OCI-M2 (cell line): ENCODE measurements at regions not wholly inside any gene's neighbourhood (a gene's known extent, or its start where the extent isn't known, plus 50 kb on each side); places are given as distances from the start of the nearest gene placed in this dataset.

Experiments used
- DNase-seq: peaks from one replicate; lab custom pipeline; 2025; ENCODE audit not compliant: unreplicated experiment; lab: John Stamatoyannopoulos, UW

GRCh38 chr20:11234608-11235007, 560.8 kb upstream of the JAG1 start:
- DNase-seq, result no peak

- no peak for DNase-seq
Observed at GRCh38 chr20:11235058-11235457, 561.3 kb upstream of the JAG1 start.

GRCh38 chr20:11242320-11242719, 568.5 kb upstream of the JAG1 start:
- DNase-seq, result no peak

- DNase-seq, result no peak
Observed at GRCh38 chr20:11245431-11245830, 571.6 kb upstream of the JAG1 start.

- no peak for DNase-seq
Observed at GRCh38 chr20:11246251-11246775, 572.5 kb upstream of the JAG1 start.

GRCh38 chr20:11247046-11248010, 573.5 kb upstream of the JAG1 start:
- DNase-seq, result no peak

GRCh38 chr20:11248011-11248409, 574.2 kb upstream of the JAG1 start:
- no peak for DNase-seq

- DNase-seq, result no peak
Observed at GRCh38 chr20:11248687-11249638, 575.2 kb upstream of the JAG1 start.

- no peak for DNase-seq
Observed at GRCh38 chr20:11249683-11250082, 575.9 kb upstream of the JAG1 start.

- no peak for DNase-seq
Observed at GRCh38 chr20:11252447-11252846, 578.6 kb upstream of the JAG1 start.

GRCh38 chr20:11255455-11255854, 581.7 kb upstream of the JAG1 start:
- DNase-seq, result no peak

GRCh38 chr20:11255860-11256259, 582.1 kb upstream of the JAG1 start:
- no peak for DNase-seq

GRCh38 chr20:11260611-11261010, 586.8 kb upstream of the JAG1 start:
- DNase-seq, result no peak

GRCh38 chr20:11261533-11262000, 587.8 kb upstream of the JAG1 start:
- DNase-seq, result no peak

GRCh38 chr20:11266571-11266970, 592.8 kb upstream of the JAG1 start:
- no peak for DNase-seq

GRCh38 chr20:11267131-11267761, 593.4 kb upstream of the JAG1 start:
- DNase-seq, result no peak

GRCh38 chr20:11267762-11268335, 594.0 kb upstream of the JAG1 start:
- no peak for DNase-seq

GRCh38 chr20:11270566-11270965, 596.8 kb upstream of the JAG1 start:
- no peak for DNase-seq

- DNase-seq, result no peak
Observed at GRCh38 chr20:11271319-11271718, 597.5 kb upstream of the JAG1 start.

- DNase-seq, result no peak
Observed at GRCh38 chr20:11271920-11272594, 598.3 kb upstream of the JAG1 start.
